Liver (tissue), 3 donors: ENCODE measurements at regions not wholly inside any gene's neighbourhood (a gene's known extent, or its start where the extent isn't known, plus 50 kb on each side); places are given as distances from the start of the nearest gene placed in this dataset.

ENCODE experiments used
- ATF3 ChIP-seq: IDR thresholded peaks from 2 replicates; pipeline ENCODE4 v1.6.1; 2016; ENCODE audit warnings: antibody characterized with exemption
- CTCF ChIP-seq: fragments of 150-350 bp; IDR thresholded peaks from 2 replicates; pipeline ENCODE4 v1.5.1; 2017; ENCODE audit warnings: improper control_type of control experiment, low read depth, low read length; ENCODE audit not compliant: missing input control
- EGR1 ChIP-seq, 2 donors: IDR thresholded peaks; 2 replicates each; pipeline ENCODE4 v1.6.1; 2016 to 2018; ENCODE audit warnings: antibody characterized with exemption in 2 of 2, low read depth in 2 of 2
- GABPA ChIP-seq, 2 donors: IDR thresholded peaks in 1 of 2; conservative IDR thresholded peaks in 1 of 2; 2 replicates each; pipeline ENCODE4 v1.6.1; 2016; ENCODE audit warnings: antibody characterized with exemption in 2 of 2, mild to moderate bottlenecking in 1 of 2, moderate library complexity in 1 of 2
- HNF4A ChIP-seq, 2 donors: conservative IDR thresholded peaks; 2 replicates each; pipeline ENCODE4 v1.6.1; 2016; ENCODE audit warnings: antibody characterized with exemption in 2 of 2, mild to moderate bottlenecking in 2 of 2
- JUND ChIP-seq, 2 donors: IDR thresholded peaks; 2 replicates each; pipeline ENCODE4 v1.6.1; 2016; ENCODE audit warnings: antibody characterized with exemption in 2 of 2
- MAX ChIP-seq: IDR thresholded peaks from 2 replicates; pipeline ENCODE4 v1.6.1; 2016; ENCODE audit warnings: antibody characterized with exemption
- NR2F2 ChIP-seq: IDR thresholded peaks from 2 replicates; pipeline ENCODE4 v1.6.1; 2016; ENCODE audit warnings: antibody characterized with exemption
- RAD21 ChIP-seq, 2 donors: IDR thresholded peaks; 2 replicates each; pipeline ENCODE4 v1.6.1; 2016; ENCODE audit warnings: antibody characterized with exemption in 2 of 2, mild to moderate bottlenecking in 2 of 2
- REST ChIP-seq: IDR thresholded peaks from 2 replicates; pipeline ENCODE4 v1.6.1; 2016; ENCODE audit warnings: antibody characterized with exemption, mild to moderate bottlenecking
- RXRA ChIP-seq, 2 donors: IDR thresholded peaks; 2 replicates each; pipeline ENCODE4 v1.6.1; 2017 to 2018; ENCODE audit warnings: antibody characterized with exemption in 2 of 2, mild to moderate bottlenecking in 1 of 2
- SP1 ChIP-seq: IDR thresholded peaks from 2 replicates; pipeline ENCODE4 v1.6.1; 2018; ENCODE audit warnings: antibody characterized with exemption, mild to moderate bottlenecking
- YY1 ChIP-seq: IDR thresholded peaks from 2 replicates; pipeline ENCODE4 v1.6.1; 2016; ENCODE audit warnings: antibody characterized with exemption, mild to moderate bottlenecking
- ZBTB33 ChIP-seq: IDR thresholded peaks from 2 replicates; pipeline ENCODE4 v1.6.1; 2016; ENCODE audit warnings: antibody characterized with exemption
- donor health status: healthy.
- donor health status: healthy.

GRCh38 chr14:32011225-32011624 lies 65.9 kb upstream of the ARHGAP5 start:
- TF ChIP-seq ATF3 (no peak), REST (no peak), CTCF (no peak), JUND (IDR thresholded peaks at IDR 0.05) (no peak), MAX (no peak), RAD21 (IDR thresholded peaks at IDR 0.05) (no peak), NR2F2 (no peak), SP1 (no peak), ZBTB33 (no peak), EGR1 (IDR thresholded peaks at IDR 0.05; ENCODE audit: low read depth in 2 of 2) (no peak), RXRA (IDR thresholded peaks at IDR 0.05) (no peak), HNF4A (conservative IDR thresholded peaks at IDR 0.05) (no peak), GABPA (IDR thresholded peaks at IDR 0.05 in 1 of 2, conservative IDR thresholded peaks at IDR 0.05 in 1 of 2) (no peak), YY1 (no peak)
